ENCODE measurements at regions not wholly inside any gene's neighbourhood (a gene's known extent, or its start where the extent isn't known, plus 50 kb on each side); places are given as distances from the start of the nearest gene placed in this dataset.

DNA sequence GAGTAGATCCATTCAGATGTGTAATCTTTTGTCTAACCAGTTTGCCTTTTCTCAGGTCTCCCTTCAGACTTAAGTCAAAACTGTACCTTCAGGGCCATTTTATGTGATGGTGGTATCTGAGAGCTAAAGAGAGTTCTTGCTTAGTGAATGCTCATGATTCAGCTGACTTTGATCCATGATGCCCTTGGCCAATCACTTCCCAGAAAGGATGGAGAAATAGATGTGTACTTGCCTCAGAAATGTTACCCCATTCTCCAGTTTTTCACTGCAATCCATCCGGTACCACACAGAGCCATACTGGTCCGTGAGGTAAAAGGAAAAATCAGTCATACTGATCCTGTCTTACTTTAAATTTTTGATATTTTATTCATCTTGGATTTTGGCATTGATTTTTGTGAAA, 234.8 kb upstream of the PIK3C3 start:
- TF ChIP-seq, protein P1, sequence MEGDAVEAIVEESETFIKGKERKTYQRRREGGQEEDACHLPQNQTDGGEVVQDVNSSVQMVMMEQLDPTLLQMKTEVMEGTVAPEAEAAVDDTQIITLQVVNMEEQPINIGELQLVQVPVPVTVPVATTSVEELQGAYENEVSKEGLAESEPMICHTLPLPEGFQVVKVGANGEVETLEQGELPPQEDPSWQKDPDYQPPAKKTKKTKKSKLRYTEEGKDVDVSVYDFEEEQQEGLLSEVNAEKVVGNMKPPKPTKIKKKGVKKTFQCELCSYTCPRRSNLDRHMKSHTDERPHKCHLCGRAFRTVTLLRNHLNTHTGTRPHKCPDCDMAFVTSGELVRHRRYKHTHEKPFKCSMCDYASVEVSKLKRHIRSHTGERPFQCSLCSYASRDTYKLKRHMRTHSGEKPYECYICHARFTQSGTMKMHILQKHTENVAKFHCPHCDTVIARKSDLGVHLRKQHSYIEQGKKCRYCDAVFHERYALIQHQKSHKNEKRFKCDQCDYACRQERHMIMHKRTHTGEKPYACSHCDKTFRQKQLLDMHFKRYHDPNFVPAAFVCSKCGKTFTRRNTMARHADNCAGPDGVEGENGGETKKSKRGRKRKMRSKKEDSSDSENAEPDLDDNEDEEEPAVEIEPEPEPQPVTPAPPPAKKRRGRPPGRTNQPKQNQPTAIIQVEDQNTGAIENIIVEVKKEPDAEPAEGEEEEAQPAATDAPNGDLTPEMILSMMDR (conservative IDR thresholded peaks at IDR 0.05; ENCODE audit: low read length), result no peak
- no peak for TF ChIP-seq EZH2phosphoT487 (IDR thresholded peaks at IDR 0.05; ENCODE audit: borderline replicate concordance, low read depth, low read length)
